ENCODE measurements at regions not wholly inside any gene's neighbourhood (a gene's known extent, or its start where the extent isn't known, plus 50 kb on each side); places are given as distances from the start of the nearest gene placed in this dataset.

DNA sequence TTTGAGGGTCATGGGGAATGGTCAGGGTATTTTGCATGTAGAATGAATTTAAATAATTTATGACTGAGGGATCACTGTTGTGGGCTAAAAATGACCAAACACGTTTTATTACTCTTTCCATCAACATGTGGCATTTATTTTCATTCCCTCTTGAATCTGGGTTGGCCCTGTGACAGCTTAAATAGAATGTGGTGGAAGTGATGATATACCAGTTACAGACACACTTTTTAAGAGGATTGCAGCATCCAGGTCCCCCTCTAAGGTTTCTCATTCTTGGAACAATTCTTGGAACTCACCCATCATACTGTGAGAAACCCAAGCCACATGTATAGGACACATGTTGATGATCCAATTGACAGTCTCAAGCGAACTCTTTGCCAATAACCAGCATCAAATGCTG, 272.4 kb downstream of the ETV1 start (continued):
- TF ChIP-seq, protein P1, sequence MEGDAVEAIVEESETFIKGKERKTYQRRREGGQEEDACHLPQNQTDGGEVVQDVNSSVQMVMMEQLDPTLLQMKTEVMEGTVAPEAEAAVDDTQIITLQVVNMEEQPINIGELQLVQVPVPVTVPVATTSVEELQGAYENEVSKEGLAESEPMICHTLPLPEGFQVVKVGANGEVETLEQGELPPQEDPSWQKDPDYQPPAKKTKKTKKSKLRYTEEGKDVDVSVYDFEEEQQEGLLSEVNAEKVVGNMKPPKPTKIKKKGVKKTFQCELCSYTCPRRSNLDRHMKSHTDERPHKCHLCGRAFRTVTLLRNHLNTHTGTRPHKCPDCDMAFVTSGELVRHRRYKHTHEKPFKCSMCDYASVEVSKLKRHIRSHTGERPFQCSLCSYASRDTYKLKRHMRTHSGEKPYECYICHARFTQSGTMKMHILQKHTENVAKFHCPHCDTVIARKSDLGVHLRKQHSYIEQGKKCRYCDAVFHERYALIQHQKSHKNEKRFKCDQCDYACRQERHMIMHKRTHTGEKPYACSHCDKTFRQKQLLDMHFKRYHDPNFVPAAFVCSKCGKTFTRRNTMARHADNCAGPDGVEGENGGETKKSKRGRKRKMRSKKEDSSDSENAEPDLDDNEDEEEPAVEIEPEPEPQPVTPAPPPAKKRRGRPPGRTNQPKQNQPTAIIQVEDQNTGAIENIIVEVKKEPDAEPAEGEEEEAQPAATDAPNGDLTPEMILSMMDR (IDR thresholded peaks at IDR 0.05; ENCODE audit: low read depth, low read length, missing input control), result no peak
- TF ChIP-seq FOXA2 (IDR thresholded peaks at IDR 0.05), result no peak
- no peak for TF ChIP-seq HNF4G (IDR thresholded peaks at IDR 0.05)

DNA sequence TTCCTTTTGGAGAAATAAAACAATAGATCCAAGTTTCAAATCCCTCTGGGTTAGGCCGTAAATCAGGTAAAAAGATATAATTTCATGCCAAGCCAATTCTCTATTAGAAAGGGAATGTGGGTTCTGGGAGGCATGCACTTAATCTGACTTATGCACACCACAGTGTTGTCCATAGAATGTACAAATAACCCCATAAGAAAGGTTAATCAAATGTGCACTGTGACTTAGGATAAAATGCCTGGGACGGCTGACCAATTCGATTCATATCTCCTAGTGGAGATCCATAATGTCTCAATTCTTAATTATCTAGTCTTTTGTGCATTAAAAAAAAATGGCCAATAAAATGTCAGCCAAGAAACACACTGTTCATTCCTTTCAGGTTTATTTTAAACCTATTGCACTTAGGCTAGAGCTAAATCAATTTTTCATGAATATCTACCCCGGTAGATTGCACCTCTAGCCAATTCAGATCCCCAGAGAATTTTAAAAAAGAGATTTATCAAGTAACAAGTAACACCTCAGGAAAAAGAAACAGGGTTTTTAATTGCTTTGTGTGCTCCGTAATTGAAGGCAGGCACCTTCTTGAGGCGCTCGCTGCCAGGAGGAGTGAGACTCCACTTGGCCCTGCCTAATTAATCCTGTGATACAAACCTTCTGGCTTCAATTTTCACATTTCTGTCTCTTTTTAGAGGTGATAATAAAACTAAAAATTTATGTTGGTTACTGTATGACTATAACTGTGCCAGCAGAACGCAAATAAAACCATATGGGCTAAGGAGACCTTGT, 265.1 kb downstream of the ETV1 start:
- no peak overlapping the region for H3K9ac ChIP-seq (ENCODE audit: low read depth in 1 of 2, low read length in 2 of 2)
- no peak overlapping the region for H3K4me3 ChIP-seq (ENCODE audit: low read depth in 1 of 3, low read length in 3 of 3)
- H3K9me3 ChIP-seq (ENCODE audit: control insufficient read depth in 4 of 4, low read length in 3 of 4), result no peaks in the 10 kb centered on the region
- H3K4me1 ChIP-seq (ENCODE audit: control insufficient read depth in 4 of 4, insufficient read depth in 4 of 4, low read length in 3 of 4), result no peaks in the 10 kb centered on the region
- H3K27me3 ChIP-seq (ENCODE audit: control insufficient read depth in 4 of 4, insufficient read depth in 4 of 4, low read length in 3 of 4), result no peaks in the 10 kb centered on the region
- no peak overlapping the region for H3K27ac ChIP-seq (ENCODE audit: low read depth in 1 of 2, low read length in 2 of 2)
- TF ChIP-seq, protein P2, sequence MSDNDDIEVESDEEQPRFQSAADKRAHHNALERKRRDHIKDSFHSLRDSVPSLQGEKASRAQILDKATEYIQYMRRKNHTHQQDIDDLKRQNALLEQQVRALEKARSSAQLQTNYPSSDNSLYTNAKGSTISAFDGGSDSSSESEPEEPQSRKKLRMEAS (IDR thresholded peaks at IDR 0.05), result no peak
- no peak for TF ChIP-seq FOXA1 (IDR thresholded peaks at IDR 0.05)
- TF ChIP-seq RXRA (IDR thresholded peaks at IDR 0.05), result no peak
- TF ChIP-seq HNF4G (IDR thresholded peaks at IDR 0.05), result no peak
- no peak for TF ChIP-seq SP1 (IDR thresholded peaks at IDR 0.05)
- TF ChIP-seq EGR1 (IDR thresholded peaks at IDR 0.05; ENCODE audit: low read depth in 2 of 2), result no peak
- no peak for TF ChIP-seq YY1 (IDR thresholded peaks at IDR 0.05)
- TF ChIP-seq TAF1 (conservative IDR thresholded peaks at IDR 0.05), result no peak
- H3K36me3 ChIP-seq (ENCODE audit: control insufficient read depth in 4 of 4, insufficient read depth in 3 of 4, low read depth in 1 of 4, low read length in 3 of 4), result no peaks in the 10 kb centered on the region
- DNase-seq (ENCODE audit: low spot score), result no peak
- WGBS, result 85% methylated on average over 8 of the region's 8 CpGs

DNA sequence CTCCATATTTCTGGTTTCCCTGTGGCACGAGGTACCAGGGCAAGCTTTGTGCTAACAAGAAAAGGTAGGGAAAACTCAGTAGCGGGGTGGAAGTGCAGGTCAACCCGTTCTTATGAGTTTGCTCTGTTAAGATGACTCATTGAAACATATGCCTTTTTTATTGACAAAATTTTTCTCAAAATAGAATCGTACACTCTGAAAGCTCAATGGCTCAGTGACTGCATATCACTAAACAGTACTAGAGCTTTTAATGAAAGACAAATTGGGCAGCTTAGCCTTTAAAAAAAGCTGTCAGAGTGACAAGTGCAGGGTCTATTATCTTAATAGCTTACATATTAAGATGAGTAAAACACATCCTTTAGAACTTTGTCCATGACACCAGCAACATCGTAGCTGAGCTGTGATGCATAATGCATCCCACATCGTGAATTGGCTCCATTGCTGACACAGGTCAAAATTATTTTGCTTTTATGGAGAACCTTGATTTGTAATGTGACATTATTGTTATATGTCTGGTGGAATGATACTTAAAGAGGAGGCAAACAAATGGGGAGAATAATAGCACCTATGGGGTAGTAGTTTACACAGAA, 264.4 kb downstream of the ETV1 start:
- DNase-seq (ENCODE audit: low spot score), result no peak
- TF ChIP-seq FOXA2 (IDR thresholded peaks at IDR 0.05), result no peak
- no peak for TF ChIP-seq RXRA (IDR thresholded peaks at IDR 0.05)
- no peak for TF ChIP-seq HNF4G (IDR thresholded peaks at IDR 0.05)
- TF ChIP-seq, protein P3, sequence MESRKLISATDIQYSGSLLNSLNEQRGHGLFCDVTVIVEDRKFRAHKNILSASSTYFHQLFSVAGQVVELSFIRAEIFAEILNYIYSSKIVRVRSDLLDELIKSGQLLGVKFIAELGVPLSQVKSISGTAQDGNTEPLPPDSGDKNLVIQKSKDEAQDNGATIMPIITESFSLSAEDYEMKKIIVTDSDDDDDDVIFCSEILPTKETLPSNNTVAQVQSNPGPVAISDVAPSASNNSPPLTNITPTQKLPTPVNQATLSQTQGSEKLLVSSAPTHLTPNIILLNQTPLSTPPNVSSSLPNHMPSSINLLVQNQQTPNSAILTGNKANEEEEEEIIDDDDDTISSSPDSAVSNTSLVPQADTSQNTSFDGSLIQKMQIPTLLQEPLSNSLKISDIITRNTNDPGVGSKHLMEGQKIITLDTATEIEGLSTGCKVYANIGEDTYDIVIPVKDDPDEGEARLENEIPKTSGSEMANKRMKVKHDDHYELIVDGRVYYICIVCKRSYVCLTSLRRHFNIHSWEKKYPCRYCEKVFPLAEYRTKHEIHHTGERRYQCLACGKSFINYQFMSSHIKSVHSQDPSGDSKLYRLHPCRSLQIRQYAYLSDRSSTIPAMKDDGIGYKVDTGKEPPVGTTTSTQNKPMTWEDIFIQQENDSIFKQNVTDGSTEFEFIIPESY (IDR thresholded peaks at IDR 0.05), result no peak
- no peak for TF ChIP-seq RAD21 (IDR thresholded peaks at IDR 0.05)
- TF ChIP-seq, protein P2 (IDR thresholded peaks at IDR 0.05), result no peak
- TF ChIP-seq, protein P4, sequence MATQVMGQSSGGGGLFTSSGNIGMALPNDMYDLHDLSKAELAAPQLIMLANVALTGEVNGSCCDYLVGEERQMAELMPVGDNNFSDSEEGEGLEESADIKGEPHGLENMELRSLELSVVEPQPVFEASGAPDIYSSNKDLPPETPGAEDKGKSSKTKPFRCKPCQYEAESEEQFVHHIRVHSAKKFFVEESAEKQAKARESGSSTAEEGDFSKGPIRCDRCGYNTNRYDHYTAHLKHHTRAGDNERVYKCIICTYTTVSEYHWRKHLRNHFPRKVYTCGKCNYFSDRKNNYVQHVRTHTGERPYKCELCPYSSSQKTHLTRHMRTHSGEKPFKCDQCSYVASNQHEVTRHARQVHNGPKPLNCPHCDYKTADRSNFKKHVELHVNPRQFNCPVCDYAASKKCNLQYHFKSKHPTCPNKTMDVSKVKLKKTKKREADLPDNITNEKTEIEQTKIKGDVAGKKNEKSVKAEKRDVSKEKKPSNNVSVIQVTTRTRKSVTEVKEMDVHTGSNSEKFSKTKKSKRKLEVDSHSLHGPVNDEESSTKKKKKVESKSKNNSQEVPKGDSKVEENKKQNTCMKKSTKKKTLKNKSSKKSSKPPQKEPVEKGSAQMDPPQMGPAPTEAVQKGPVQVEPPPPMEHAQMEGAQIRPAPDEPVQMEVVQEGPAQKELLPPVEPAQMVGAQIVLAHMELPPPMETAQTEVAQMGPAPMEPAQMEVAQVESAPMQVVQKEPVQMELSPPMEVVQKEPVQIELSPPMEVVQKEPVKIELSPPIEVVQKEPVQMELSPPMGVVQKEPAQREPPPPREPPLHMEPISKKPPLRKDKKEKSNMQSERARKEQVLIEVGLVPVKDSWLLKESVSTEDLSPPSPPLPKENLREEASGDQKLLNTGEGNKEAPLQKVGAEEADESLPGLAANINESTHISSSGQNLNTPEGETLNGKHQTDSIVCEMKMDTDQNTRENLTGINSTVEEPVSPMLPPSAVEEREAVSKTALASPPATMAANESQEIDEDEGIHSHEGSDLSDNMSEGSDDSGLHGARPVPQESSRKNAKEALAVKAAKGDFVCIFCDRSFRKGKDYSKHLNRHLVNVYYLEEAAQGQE (IDR thresholded peaks at IDR 0.05), result no peak
- TF ChIP-seq, protein P5, sequence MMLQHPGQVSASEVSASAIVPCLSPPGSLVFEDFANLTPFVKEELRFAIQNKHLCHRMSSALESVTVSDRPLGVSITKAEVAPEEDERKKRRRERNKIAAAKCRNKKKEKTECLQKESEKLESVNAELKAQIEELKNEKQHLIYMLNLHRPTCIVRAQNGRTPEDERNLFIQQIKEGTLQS (IDR thresholded peaks at IDR 0.05), result no peak
- TF ChIP-seq JUND (IDR thresholded peaks at IDR 0.05), result no peak
- TF ChIP-seq, protein P1 (IDR thresholded peaks at IDR 0.05; ENCODE audit: low read depth, low read length, missing input control), result no peak
- no peak for TF ChIP-seq NR2F2 (IDR thresholded peaks at IDR 0.05)
- no peak for TF ChIP-seq FOXA1 (IDR thresholded peaks at IDR 0.05)
- TF ChIP-seq GABPA (IDR thresholded peaks at IDR 0.05 in 1 of 2, conservative IDR thresholded peaks at IDR 0.05 in 1 of 2), result no peak
- TF ChIP-seq SP1 (IDR thresholded peaks at IDR 0.05), result no peak
- no peak for TF ChIP-seq EGR1 (IDR thresholded peaks at IDR 0.05; ENCODE audit: low read depth in 2 of 2)
- no peak for TF ChIP-seq YY1 (IDR thresholded peaks at IDR 0.05)
- no peak for TF ChIP-seq HNF4A (conservative IDR thresholded peaks at IDR 0.05)
- WGBS, result 61% methylated on average over 6 of the region's 6 CpGs
- Histone ChIP-seq H3K27me3 (ENCODE audit: control insufficient read depth in 4 of 4, insufficient read depth in 4 of 4, low read length in 3 of 4) (no peaks in the 10 kb centered on the region), H3K9ac (ENCODE audit: low read depth in 1 of 2, low read length in 2 of 2) (no peak overlapping the region), H3K4me3 (ENCODE audit: low read depth in 1 of 3, low read length in 3 of 3) (no peak overlapping the region), H3K27ac (ENCODE audit: low read depth in 1 of 2, low read length in 2 of 2) (no peak overlapping the region), H3K9me3 (ENCODE audit: control insufficient read depth in 4 of 4, low read length in 3 of 4) (no peaks in the 10 kb centered on the region), H3K36me3 (ENCODE audit: control insufficient read depth in 4 of 4, insufficient read depth in 3 of 4, low read depth in 1 of 4, low read length in 3 of 4) (no peaks in the 10 kb centered on the region), H3K4me1 (ENCODE audit: control insufficient read depth in 4 of 4, insufficient read depth in 4 of 4, low read length in 3 of 4) (no peaks in the 10 kb centered on the region)

All from liver (tissue), 8 donors.